Endothelial cell of umbilical vein (primary cell): ENCODE measurements at regions not wholly inside any gene's neighbourhood (a gene's known extent, or its start where the extent isn't known, plus 50 kb on each side); places are given as distances from the start of the nearest gene placed in this dataset.

Experiments
- BruUV-seq: library from RNA; stranded (reverse); fragments of 400-500 nt; replicated peaks from 2 replicates; lab custom pipeline; 2021; lab: Mats Ljungman, UMichigan
- CTCF ChIA-PET: fragments of 300-600, 350-600 bp; sonication (Branson Sonifier 250); formaldehyde crosslinking; loops from one replicate; lab custom pipeline; 2021; ENCODE audit warnings: antibody characterized with exemption, inconsistent platforms; lab: Charles Lee
- POLR2A ChIA-PET: fragments of 300-600, 350-600 bp; sonication (Branson Sonifier 250); formaldehyde crosslinking; loops from one replicate; lab custom pipeline; 2021; ENCODE audit warnings: antibody characterized with exemption, inconsistent platforms; lab: Charles Lee
- DNase-seq: peaks from one replicate; pipeline ENCODE4 v3.0.0-alpha.2; 2011; ENCODE audit warnings: low read depth, low spot score
- FAIRE-seq: peaks from 2 replicates; lab custom pipeline; 2011; peaks lifted over from hg19 to GRCh38; lab: Jason Lieb, UNC
- H2AFZ ChIP-seq: 2 replicates; pipeline ENCODE4 v1.6.0; 2012; ENCODE audit warnings: low read depth, low read length, control low read depth, inconsistent platforms
- H3K27ac ChIP-seq: 2 replicates; pipeline ENCODE4 v1.5.1; 2011; ENCODE audit warnings: low read depth, mild to moderate bottlenecking, control low read depth, low read length, moderate library complexity; ENCODE audit not compliant: insufficient read depth
- H3K27me3 ChIP-seq, 2 experiments: 2 replicates each; pipeline versions ENCODE4 v1.6.0 to v1.6.1; 2011; ENCODE audit warnings: low read length in 2 of 2, mixed read lengths in 1 of 2; ENCODE audit not compliant: control insufficient read depth in 2 of 2, insufficient read depth in 2 of 2
- H3K36me3 ChIP-seq, 2 experiments: 2 replicates in 1 of 2; 3 replicates in 1 of 2; pipeline ENCODE4 v1.5.1; 2011; ENCODE audit warnings: low read length in 2 of 2, mild to moderate bottlenecking in 1 of 2, moderate library complexity in 1 of 2; ENCODE audit not compliant: control insufficient read depth in 2 of 2, insufficient read depth in 2 of 2; ENCODE audit errors: extremely low read depth in 1 of 2
- H3K4me1 ChIP-seq: 3 replicates; pipeline ENCODE4 v1.5.1; 2011; ENCODE audit warnings: mild to moderate bottlenecking, low read length; ENCODE audit not compliant: control insufficient read depth, insufficient read depth; ENCODE audit errors: extremely low read depth
- H3K4me2 ChIP-seq: 2 replicates; pipeline ENCODE4 v1.6.1; 2011; ENCODE audit warnings: low read length, control low read depth, mixed read lengths; ENCODE audit not compliant: insufficient read depth
- H3K4me3 ChIP-seq, 3 experiments: fragments of 200-600 bp in 1 of 3; sonication (generic), shearing (Covaris generic) in 1 of 3; replicated peaks in 1 of 3; 2 replicates each; pipeline ENCODE4 v1.5.1; 2011 to 2016; ENCODE audit warnings: control low read depth in 3 of 3, low read length in 3 of 3, mild to moderate bottlenecking in 2 of 3, inconsistent platforms in 1 of 3, low read depth in 1 of 3, moderate library complexity in 1 of 3; ENCODE audit not compliant: insufficient read depth in 1 of 3
- H3K79me2 ChIP-seq: 2 replicates; pipeline ENCODE4 v1.6.0; 2012; ENCODE audit warnings: low read length, inconsistent platforms; ENCODE audit not compliant: control insufficient read depth, insufficient read depth
- H3K9ac ChIP-seq: replicated peaks from 2 replicates; pipeline ENCODE3; 2011; ENCODE audit warnings: low read length, control low read depth; ENCODE audit not compliant: insufficient read depth; ENCODE audit errors: extremely low read depth
- H3K9me1 ChIP-seq: replicated peaks from 3 replicates; pipeline ENCODE4 v1.6.0; 2011; ENCODE audit warnings: mild to moderate bottlenecking, low read length; ENCODE audit not compliant: control insufficient read depth, insufficient read depth; ENCODE audit errors: extremely low read depth
- H3K9me3 ChIP-seq: replicated peaks from 2 replicates; pipeline ENCODE4 v1.5.1; 2012; ENCODE audit warnings: low read length, inconsistent platforms; ENCODE audit not compliant: control insufficient read depth, insufficient read depth
- H4K20me1 ChIP-seq: replicated peaks from 2 replicates; pipeline ENCODE3; 2011; ENCODE audit warnings: mild to moderate bottlenecking, low read length; ENCODE audit not compliant: control insufficient read depth, insufficient read depth; ENCODE audit errors: extremely low read depth
- EZH2 ChIP-seq: IDR thresholded peaks from 2 replicates; pipeline ENCODE4 v1.6.1; 2012; ENCODE audit warnings: borderline replicate concordance, low read depth, mild to moderate bottlenecking, moderate library complexity, low read length, inconsistent platforms; ENCODE audit not compliant: severe bottlenecking
- FOS ChIP-seq: IDR thresholded peaks from 2 replicates; pipeline ENCODE4 v1.6.1; 2011; ENCODE audit warnings: mild to moderate bottlenecking, low read length, moderate library complexity, borderline replicate concordance; ENCODE audit not compliant: insufficient read depth
- GATA2 ChIP-seq: IDR thresholded peaks from 2 replicates; pipeline ENCODE4 v1.7.0; 2011; ENCODE audit warnings: low read depth, mild to moderate bottlenecking, moderate library complexity, mixed read lengths, low read length; ENCODE audit not compliant: insufficient read length, insufficient read depth
- JUN ChIP-seq: IDR thresholded peaks from 2 replicates; pipeline ENCODE4 v1.6.1; 2011; ENCODE audit warnings: borderline replicate concordance, low read depth; ENCODE audit not compliant: insufficient read length, insufficient read depth
- MYC ChIP-seq: IDR thresholded peaks from one replicate; pipeline ENCODE4 v1.6.1; 2011; ENCODE audit warnings: mild to moderate bottlenecking, low read depth, low read length
- POLR2A ChIP-seq: IDR thresholded peaks from 2 replicates; pipeline ENCODE4 v1.6.1; 2012; ENCODE audit warnings: low read depth, mild to moderate bottlenecking, control low read depth, low read length
- POLR2AphosphoS5 ChIP-seq: IDR thresholded peaks from 2 replicates; pipeline ENCODE4 v1.6.1; 2012; ENCODE audit warnings: low read depth, mild to moderate bottlenecking, control low read depth, low read length, moderate library complexity; ENCODE audit not compliant: insufficient read depth
- dilution Hi-C: fragments of 300-500 bp; cut with MboI; formaldehyde crosslinking; loops from one replicate; pipeline ENCODE4 v1.15.0; 2019; ENCODE audit warnings: low sequenced_read_pairs; ENCODE audit not compliant: extremely low pct_ligation_motif_present
- intact Hi-C: fragments of 100-400 bp; cut with micrococcal nuclease; formaldehyde crosslinking; loops from one replicate; pipeline ENCODE4 v1.10.0; 2022
- TF ChIP-seq, protein P1 (sequence below), 2 donors: IDR thresholded peaks; 1 replicate in 1 of 2; 2 replicates in 1 of 2; pipeline ENCODE4 v1.5.1; 2011; ENCODE audit warnings: low read length in 2 of 2, mild to moderate bottlenecking in 2 of 2, moderate library complexity in 2 of 2, control low read depth in 1 of 2, inconsistent platforms in 1 of 2, low read depth in 1 of 2; ENCODE audit not compliant: insufficient read depth in 1 of 2; ENCODE audit errors: extremely low read depth in 1 of 2
- TF ChIP-seq, protein P2 (sequence below): IDR thresholded peaks from 2 replicates; pipeline ENCODE4 v1.6.1; 2011; ENCODE audit not compliant: insufficient read depth, insufficient read length

DNA sequence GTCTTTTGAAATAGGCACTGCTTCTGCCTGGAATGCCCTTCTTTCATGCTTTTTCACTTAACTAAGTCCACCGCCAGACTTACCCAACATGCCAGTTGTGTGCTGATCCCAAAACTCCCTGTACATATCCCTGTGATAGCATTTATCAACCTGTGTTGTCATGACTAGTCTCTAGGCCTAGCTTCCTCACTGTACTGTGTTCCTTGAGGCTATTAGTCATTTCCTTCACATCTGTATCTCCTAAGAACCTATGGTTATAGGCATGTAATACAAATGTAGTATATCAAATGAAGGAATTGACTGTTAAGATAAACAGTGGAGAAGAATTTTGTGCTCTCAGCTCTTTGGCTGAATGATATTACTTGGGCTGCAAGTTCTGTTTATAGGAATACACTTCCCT is 184.3 kb downstream of the CYRIA start:
- BruUV-seq, result no TSS peak
- no peaks in the 10 kb centered on the region for H3K9me3 ChIP-seq
- H3K4me2 ChIP-seq, result no peak overlapping the region
- ChIA-PET CTCF (no interaction called here), POLR2A (no interaction called here)
- no peak overlapping the region for H3K4me3 ChIP-seq
- no peaks in the 10 kb centered on the region for H3K9me1 ChIP-seq
- H3K27me3 ChIP-seq, result no peaks in the 10 kb centered on the region
- H2AFZ ChIP-seq, result no peak overlapping the region
- FAIRE-seq (no peak), DNase-seq (no peak)
- no peak overlapping the region for H3K27ac ChIP-seq
- no peaks in the 10 kb centered on the region for H3K79me2 ChIP-seq
- dilution Hi-C loops (no loop called here), intact Hi-C loops (no loop called here)
- no peaks in the 10 kb centered on the region for H3K4me1 ChIP-seq
- H3K36me3 ChIP-seq, result no peaks in the 10 kb centered on the region
- H3K9ac ChIP-seq, result no peak overlapping the region
- no peaks in the 10 kb centered on the region for H4K20me1 ChIP-seq
- no peak for TF ChIP-seq POLR2AphosphoS5
- TF ChIP-seq, protein P1, sequence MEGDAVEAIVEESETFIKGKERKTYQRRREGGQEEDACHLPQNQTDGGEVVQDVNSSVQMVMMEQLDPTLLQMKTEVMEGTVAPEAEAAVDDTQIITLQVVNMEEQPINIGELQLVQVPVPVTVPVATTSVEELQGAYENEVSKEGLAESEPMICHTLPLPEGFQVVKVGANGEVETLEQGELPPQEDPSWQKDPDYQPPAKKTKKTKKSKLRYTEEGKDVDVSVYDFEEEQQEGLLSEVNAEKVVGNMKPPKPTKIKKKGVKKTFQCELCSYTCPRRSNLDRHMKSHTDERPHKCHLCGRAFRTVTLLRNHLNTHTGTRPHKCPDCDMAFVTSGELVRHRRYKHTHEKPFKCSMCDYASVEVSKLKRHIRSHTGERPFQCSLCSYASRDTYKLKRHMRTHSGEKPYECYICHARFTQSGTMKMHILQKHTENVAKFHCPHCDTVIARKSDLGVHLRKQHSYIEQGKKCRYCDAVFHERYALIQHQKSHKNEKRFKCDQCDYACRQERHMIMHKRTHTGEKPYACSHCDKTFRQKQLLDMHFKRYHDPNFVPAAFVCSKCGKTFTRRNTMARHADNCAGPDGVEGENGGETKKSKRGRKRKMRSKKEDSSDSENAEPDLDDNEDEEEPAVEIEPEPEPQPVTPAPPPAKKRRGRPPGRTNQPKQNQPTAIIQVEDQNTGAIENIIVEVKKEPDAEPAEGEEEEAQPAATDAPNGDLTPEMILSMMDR (IDR thresholded peaks at IDR 0.05; ENCODE audit: extremely low read depth in 1 of 2, insufficient read depth in 1 of 2, low read depth in 1 of 2, low read length in 2 of 2), result no peak
- TF ChIP-seq EZH2, result no peak
- TF ChIP-seq FOS, result no peak
- TF ChIP-seq MYC, result no peak
- no peak for TF ChIP-seq POLR2A
- no peak for TF ChIP-seq GATA2
- TF ChIP-seq JUN, result no peak
- TF ChIP-seq, protein P2, sequence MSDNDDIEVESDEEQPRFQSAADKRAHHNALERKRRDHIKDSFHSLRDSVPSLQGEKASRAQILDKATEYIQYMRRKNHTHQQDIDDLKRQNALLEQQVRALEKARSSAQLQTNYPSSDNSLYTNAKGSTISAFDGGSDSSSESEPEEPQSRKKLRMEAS, result no peak
